Ascending aorta (tissue), 2 donors: ENCODE measurements at regions not wholly inside any gene's neighbourhood (a gene's known extent, or its start where the extent isn't known, plus 50 kb on each side); places are given as distances from the start of the nearest gene placed in this dataset.
"Not testable (repeated sequence)": the region's sequence is repeated elsewhere in the genome, so short reads cannot be mapped to it uniquely, and the experiment has no call there.

Source experiments
- DNase-seq, 2 donors: peaks; one replicate each; pipeline ENCODE4 v3.0.0-alpha.2; 2019; ENCODE audit warnings: low spot score in 2 of 2
- H3K27ac ChIP-seq, 2 donors: fragments of 200-600 bp; sonication (generic); one replicate each; pipeline ENCODE4 v1.5.1; 2016 to 2017; ENCODE audit warnings: mild to moderate bottlenecking in 1 of 2
- H3K27me3 ChIP-seq: fragments of 200-600 bp; sonication (generic); one replicate; pipeline ENCODE4 v1.5.1; 2017
- H3K36me3 ChIP-seq, 2 donors: fragments of 200-600 bp; sonication (generic); one replicate each; pipeline ENCODE4 v1.5.1; 2016
- H3K4me1 ChIP-seq, 2 donors: fragments of 200-600 bp; sonication (generic); one replicate each; pipeline ENCODE4 v1.5.1; 2016 to 2017; ENCODE audit warnings: mild to moderate bottlenecking in 1 of 2
- H3K4me3 ChIP-seq, 2 donors: fragments of 200-600 bp; sonication (generic); one replicate each; pipeline ENCODE4 v1.5.1; 2016 to 2017; ENCODE audit warnings: mild to moderate bottlenecking in 1 of 2
- H3K9me3 ChIP-seq, 2 donors: fragments of 200-600 bp; sonication (generic); one replicate each; pipeline ENCODE4 v1.5.1; 2016
- CTCF ChIP-seq, 3 experiments: fragments of 200-600 bp in 2 of 3; fragments of 450-650 bp in 1 of 3; sonication (generic) in 2 of 3; IDR thresholded peaks; one replicate each; pipeline ENCODE4 v1.5.1; 2016 to 2019; ENCODE audit warnings: antibody characterized with exemption in 3 of 3, mild to moderate bottlenecking in 1 of 3, moderate library complexity in 1 of 3
- intact Hi-C: fragments of 100-400 bp; cut with DNase I; formaldehyde crosslinking; loops from one replicate; pipeline ENCODE4 v1.15.1; 2023

GRCh38 chr4:181119186-181119585 is 1124.0 kb upstream of the TENM3 start:
- H3K4me1 ChIP-seq: no peaks in the 10 kb centered on the region
- H3K4me3 ChIP-seq: no peak overlapping the region
- no peak for DNase-seq
- intact Hi-C loops: no loop called here
- H3K27me3 ChIP-seq: no peaks in the 10 kb centered on the region
- TF ChIP-seq CTCF (IDR thresholded peaks at IDR 0.05): no peak
- H3K36me3 ChIP-seq: no peaks in the 10 kb centered on the region
- H3K9me3 ChIP-seq: no peaks in the 10 kb centered on the region
- no peak overlapping the region for H3K27ac ChIP-seq

GRCh38 chr4:181121733-181122132 is 1121.5 kb upstream of the TENM3 start:
- no peaks in the 10 kb centered on the region for H3K9me3 ChIP-seq
- intact Hi-C loops: no loop called here
- H3K4me3 ChIP-seq: no peak overlapping the region
- no peaks in the 10 kb centered on the region for H3K27me3 ChIP-seq
- H3K4me1 ChIP-seq: no peaks in the 10 kb centered on the region
- H3K27ac ChIP-seq: no peak overlapping the region
- no peak for DNase-seq
- no peak for TF ChIP-seq CTCF (IDR thresholded peaks at IDR 0.05)
- H3K36me3 ChIP-seq: no peaks in the 10 kb centered on the region

- intact Hi-C loops: no loop called here
- no peaks in the 10 kb centered on the region for H3K36me3 ChIP-seq
- H3K27ac ChIP-seq: no peak overlapping the region
- DNase-seq: no peak
- no peaks in the 10 kb centered on the region for H3K27me3 ChIP-seq
- TF ChIP-seq CTCF (IDR thresholded peaks at IDR 0.05): no peak
- no peaks in the 10 kb centered on the region for H3K9me3 ChIP-seq
- H3K4me1 ChIP-seq: no peaks in the 10 kb centered on the region
- H3K4me3 ChIP-seq: no peak overlapping the region
These were observed 1116.0 kb upstream of the TENM3 start for GRCh38 chr4:181127171-181127570.

GRCh38 chr4:181130317-181130716 is 1112.9 kb upstream of the TENM3 start:
- H3K4me3 ChIP-seq, H3K36me3 ChIP-seq, DNase-seq, intact Hi-C loops, H3K27me3 ChIP-seq, H3K9me3 ChIP-seq, H3K4me1 ChIP-seq, H3K27ac ChIP-seq: not testable (repeated sequence)

- Histone ChIP-seq H3K27me3 (no peaks in the 10 kb centered on the region), H3K9me3 (no peaks in the 10 kb centered on the region), H3K4me1 (no peaks in the 10 kb centered on the region), H3K36me3 (no peaks in the 10 kb centered on the region), H3K4me3 (no peak overlapping the region), H3K27ac (no peak overlapping the region)
- intact Hi-C loops: no loop called here
- TF ChIP-seq CTCF (IDR thresholded peaks at IDR 0.05): no peak
- DNase-seq: no peak
These were observed 1105.9 kb upstream of the TENM3 start for GRCh38 chr4:181137351-181137750.

- H3K4me3 ChIP-seq: no peak overlapping the region
- intact Hi-C loops: no loop called here
- H3K36me3 ChIP-seq: no peaks in the 10 kb centered on the region
- no peak for DNase-seq
- H3K9me3 ChIP-seq: no peaks in the 10 kb centered on the region
- H3K27me3 ChIP-seq: no peaks in the 10 kb centered on the region
- H3K4me1 ChIP-seq: no peaks in the 10 kb centered on the region
- no peak overlapping the region for H3K27ac ChIP-seq
- no peak for TF ChIP-seq CTCF (IDR thresholded peaks at IDR 0.05)
These were observed 1105.1 kb upstream of the TENM3 start for GRCh38 chr4:181138116-181138515.
